ENCODE measurements at regions not wholly inside any gene's neighbourhood (a gene's known extent, or its start where the extent isn't known, plus 50 kb on each side); places are given as distances from the start of the nearest gene placed in this dataset.

- no peak for DNase-seq
Measured at GRCh38 chr3:34323517-34323916, 525.1 kb downstream of the PDCD6IP start.

DNA sequence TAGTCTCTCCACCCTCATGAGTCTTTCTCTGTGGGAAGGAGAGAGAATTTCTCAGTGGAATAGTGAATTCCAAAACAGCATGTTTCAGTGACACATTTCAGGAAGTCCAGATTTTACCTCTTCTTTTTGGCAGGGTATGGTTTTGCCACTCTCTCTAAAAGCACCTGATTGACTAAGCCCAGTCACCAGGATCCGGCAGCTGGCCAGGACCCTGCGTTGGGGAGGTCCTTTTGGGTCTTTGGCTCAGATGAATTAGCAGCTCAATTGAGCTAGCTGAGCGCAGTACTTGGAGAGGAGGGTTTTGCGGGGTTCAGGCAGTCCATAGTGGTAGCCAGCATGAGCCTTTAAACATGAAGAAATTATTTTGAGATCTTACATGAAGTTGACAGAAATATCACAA, 548.2 kb downstream of the PDCD6IP start:
- DNase-seq, result no peak

GRCh38 chr3:34351882-34352777, 553.7 kb downstream of the PDCD6IP start:
- peak; percentile 9 for DNase-seq

GRCh38 chr3:34352778-34353331, 554.4 kb downstream of the PDCD6IP start:
- DNase-seq, result no peak

DNA sequence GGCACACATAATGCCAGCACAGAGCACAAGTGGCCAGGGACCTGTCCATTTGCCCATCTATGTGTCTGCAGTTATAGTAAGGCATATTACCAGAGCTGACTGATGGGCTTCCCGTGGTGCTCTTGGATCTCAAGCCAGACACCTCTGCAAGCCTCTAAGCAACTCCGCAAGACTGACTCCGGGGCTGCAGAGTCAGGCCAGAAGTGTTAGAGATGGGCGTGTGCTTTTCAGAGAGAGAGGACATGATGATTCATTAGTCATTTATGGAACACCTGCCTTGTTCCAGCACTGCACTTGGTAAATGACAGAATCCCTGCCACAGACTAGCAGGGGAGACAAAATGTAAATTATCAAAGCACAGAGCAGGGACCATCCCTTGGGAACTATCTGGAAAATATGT, 559.0 kb downstream of the PDCD6IP start:
- no peak for DNase-seq

DNA sequence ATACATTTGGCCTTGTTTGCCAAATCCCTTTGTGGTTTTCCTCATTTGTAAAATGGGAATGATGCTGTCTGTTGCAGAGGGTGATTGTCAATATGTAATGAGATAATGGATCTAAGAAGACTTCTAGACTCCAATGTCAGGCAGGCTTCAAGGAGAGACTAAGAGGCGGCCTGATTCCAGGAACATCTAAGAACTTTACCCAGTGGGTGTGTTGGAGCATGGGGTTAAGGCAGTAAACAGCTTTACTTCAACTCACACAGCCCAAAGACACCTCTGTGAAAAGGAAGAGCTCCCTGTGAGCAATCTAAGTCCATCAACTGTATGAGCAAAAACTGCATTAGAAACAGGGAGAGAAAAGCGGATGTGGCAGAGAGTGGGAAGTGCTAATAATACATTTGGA, 560.6 kb downstream of the PDCD6IP start:
- DNase-seq, result no peak

GRCh38 chr3:34360713-34361112, 562.3 kb downstream of the PDCD6IP start:
- DNase-seq, result no peak

GRCh38 chr3:34361921-34362320, 563.5 kb downstream of the PDCD6IP start:
- peak; percentile 38 for DNase-seq

GRCh38 chr3:34362910-34363309, 564.5 kb downstream of the PDCD6IP start:
- no peak for DNase-seq

- no peak for DNase-seq
Measured at GRCh38 chr3:34363881-34364280, 565.5 kb downstream of the PDCD6IP start.

GRCh38 chr3:34364335-34364734, 565.9 kb downstream of the PDCD6IP start:
- no peak for DNase-seq

- no peak for DNase-seq
Measured at GRCh38 chr3:34365231-34365630, 566.8 kb downstream of the PDCD6IP start.

DNA sequence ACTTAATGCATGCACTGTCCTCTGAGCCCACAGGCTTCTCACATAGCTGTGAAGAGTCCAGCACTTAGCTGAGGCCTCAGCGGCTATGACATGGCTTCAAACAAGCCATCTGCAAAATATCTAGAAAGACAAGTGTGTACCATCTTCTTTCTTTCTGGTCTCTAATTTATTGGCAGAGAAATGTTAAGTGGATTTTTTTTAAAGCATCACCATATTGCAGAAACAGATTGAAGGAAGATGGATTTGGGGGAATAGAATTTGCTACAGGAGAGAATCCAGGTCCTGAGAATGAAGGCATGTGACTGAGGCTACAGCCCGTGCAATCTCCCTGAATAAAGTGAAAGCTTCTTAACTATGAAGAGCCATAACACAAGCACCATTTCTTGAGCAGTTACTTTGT, 567.3 kb downstream of the PDCD6IP start:
- no peak for DNase-seq

GRCh38 chr3:34367521-34367920, 569.1 kb downstream of the PDCD6IP start:
- no peak for DNase-seq

- DNase-seq, result no peak
Measured at GRCh38 chr3:34374521-34374920, 576.1 kb downstream of the PDCD6IP start.

DNA sequence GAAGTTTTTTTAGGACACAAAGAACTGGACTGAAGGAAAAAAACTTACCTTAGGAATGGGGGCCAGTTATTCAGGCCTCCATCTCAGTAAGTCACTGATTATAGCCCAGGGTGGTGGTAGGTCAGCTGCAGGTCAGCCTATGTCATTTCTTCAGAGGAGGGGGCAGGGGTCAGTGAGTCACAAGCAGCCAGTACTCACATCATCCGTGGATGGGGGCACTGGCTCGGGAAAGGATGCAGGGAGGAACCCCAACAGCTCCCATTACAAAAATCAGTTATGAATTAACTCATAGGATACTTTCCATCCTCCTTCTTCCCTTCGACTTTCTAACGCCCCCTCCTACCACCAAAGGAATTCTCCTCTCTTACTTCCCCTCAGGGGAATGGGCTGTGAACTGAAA, 578.3 kb downstream of the PDCD6IP start:
- DNase-seq, result no peak

GRCh38 chr3:34377961-34378360, 579.5 kb downstream of the PDCD6IP start:
- DNase-seq, result no peak

DNA sequence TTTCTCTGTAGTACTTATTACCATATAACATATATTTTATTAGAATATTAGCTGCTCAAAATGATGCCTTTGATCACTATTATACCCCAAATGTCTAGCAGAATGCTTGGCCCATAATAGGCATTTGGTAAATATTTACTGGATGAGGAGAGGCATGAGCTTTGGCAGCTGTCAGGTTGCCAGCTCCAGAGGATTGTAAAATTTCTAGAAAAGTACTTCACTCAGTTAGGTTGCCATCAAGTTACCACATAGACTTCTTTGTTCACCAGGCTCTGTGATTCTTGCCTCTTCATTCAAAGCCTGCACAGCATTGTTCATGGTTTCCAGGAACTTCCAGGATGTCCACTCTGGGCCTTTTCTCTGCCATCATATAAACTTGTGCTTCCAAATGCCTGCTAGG, 582.8 kb downstream of the PDCD6IP start:
- DNase-seq, result no peak

DNA sequence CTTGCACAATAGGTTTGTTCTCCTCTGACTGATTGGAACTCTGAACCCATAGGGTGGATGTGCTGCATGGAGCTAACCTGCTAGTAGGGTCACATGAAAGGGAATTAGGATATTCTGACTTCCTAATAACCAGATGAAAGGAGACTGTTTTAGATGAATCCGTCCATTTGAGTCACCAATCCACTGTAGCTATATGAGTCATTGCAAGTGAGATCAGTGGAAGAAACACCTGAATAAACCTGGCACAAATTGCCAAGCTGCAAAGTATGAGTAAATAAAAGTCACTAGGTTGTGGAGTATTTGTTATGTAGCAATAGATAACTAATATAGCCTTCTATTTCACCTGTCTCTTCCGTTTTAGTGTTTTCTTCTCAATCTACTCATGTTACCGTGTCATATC, 584.4 kb downstream of the PDCD6IP start:
- no peak for DNase-seq

- DNase-seq, result no peak
Measured at GRCh38 chr3:34386309-34386708, 587.9 kb downstream of the PDCD6IP start.

DNA sequence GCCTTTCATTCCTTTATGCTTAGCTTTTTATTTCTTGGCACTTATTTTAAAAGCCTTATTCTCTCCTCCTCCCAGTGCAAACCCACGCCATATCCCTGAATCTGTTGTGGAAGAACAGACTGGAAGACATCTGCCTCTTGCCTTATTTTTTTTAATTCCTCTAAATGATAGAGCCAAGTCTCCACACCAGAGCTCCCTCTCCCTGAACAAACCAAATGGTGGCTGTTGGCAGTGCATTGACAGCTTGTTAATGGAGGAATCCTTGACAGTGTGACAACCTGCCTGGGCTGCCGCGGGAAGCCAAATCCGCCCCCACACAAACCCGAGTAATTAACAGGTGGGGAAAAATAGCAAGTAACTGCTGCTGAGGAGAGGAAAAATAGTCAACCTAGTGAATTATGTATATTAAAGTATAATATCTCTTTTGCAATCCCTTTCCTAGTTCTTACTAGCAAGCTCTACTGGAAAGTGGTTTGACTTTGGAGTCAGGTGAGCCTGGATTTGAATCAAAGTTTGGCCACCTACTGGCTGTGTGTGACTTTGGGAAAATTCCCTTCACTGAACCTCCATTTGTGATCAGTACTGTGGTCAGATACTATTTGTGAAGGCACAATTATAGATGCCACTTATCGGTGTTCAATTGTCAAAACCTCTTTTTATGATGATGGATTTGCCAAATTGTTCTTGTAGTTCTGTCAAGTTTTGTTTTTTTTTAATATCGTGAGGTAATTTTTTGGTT, 589.6 kb downstream of the PDCD6IP start:
- DNase-seq, result no peak

DNA sequence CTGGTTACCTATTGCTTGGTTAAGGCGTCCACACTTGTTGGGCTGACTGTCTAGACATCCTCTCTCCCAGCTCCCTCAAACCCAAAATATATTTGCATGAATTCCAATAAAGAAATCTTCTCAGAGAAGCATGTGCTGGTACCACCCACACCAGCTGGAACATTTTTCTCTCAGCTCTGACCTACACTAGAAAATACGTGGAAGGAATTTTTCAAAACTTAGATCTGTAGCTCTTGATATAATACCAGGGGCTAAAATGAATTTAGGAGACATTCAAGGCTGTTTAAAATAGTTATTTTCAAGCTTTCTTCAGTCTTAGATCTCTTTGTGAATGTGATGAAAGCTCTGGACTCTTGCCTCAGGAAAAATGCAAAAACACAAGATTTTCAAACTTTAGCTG, 590.4 kb downstream of the PDCD6IP start:
- no peak for DNase-seq

GRCh38 chr3:34394978-34395748, 596.7 kb downstream of the PDCD6IP start:
- no peak for DNase-seq
